ENCODE measurements at regions not wholly inside any gene's neighbourhood (a gene's known extent, or its start where the extent isn't known, plus 50 kb on each side); places are given as distances from the start of the nearest gene placed in this dataset.

DNA sequence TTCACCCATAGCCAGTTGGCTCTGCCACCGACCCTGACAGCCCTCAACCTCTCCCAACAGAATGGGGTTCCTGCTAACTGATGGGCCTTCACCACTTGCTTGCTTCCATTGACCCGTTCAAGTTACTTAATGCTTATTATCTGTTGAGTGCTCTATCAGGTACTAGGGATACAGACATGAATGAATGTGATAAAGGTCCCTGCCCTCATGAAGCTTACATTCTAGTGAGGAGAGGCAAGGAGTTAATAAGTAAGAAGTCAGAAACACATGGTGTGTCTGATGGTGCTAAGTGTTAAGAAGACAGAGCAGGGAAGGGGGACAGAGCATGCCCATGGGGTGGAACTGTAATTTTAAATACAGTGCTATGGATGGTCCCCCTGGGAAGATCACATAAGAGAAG lies 107.5 kb upstream of the JUN start:
- DNase-seq (ENCODE audit: low read depth), result no peak

DNA sequence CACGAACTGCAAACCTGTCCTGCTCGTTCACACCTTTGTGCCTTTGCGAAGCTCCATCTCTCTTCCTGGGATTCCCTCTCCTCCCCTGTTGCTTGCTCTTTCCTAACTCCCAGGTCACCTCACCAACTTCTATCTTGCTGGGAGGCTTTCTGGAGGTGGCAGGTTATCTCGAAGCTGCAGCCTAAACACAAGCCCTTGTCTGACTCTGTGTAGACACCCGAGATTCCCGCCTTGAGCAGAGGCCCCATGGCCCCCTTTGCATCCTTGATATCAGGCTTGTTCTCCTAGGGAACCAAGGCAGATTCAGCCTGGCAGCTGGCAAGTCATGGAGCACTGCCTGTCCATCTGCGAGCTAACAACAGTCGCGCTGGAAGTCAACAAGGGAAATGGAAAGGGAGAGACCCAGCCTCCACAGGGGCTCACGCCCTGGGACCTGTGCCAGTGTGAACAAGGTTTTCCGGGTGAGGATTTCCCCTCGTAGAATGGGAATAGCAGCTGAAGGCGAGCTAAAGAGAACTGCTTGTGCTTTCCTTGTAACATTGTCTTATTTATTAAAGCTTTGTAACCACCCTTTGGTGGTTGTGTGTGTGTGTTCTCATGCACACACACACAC lies 109.5 kb upstream of the JUN start:
- DNase-seq (ENCODE audit: low read depth), result no peak

DNA sequence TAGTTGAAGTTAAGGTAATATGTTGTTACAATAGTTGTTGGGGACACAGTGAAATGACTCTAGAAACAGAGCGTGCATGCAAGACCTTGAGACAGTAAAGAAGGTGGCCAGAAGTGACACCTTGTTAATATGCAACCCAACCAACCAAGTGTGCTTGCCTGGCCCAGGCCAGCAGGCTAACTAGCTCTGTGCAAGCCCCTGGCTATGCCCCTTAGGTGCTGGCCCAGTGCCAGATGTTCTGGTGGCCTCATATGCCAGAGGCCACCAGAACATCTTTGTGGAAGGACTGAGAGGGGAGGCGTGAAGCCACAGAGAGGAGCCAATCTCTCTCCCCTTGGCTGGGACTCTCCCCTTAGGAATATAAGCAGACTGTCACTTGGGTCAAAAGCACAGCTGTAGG lies 111.2 kb upstream of the JUN start:
- DNase-seq (ENCODE audit: low read depth), result no peak

DNA sequence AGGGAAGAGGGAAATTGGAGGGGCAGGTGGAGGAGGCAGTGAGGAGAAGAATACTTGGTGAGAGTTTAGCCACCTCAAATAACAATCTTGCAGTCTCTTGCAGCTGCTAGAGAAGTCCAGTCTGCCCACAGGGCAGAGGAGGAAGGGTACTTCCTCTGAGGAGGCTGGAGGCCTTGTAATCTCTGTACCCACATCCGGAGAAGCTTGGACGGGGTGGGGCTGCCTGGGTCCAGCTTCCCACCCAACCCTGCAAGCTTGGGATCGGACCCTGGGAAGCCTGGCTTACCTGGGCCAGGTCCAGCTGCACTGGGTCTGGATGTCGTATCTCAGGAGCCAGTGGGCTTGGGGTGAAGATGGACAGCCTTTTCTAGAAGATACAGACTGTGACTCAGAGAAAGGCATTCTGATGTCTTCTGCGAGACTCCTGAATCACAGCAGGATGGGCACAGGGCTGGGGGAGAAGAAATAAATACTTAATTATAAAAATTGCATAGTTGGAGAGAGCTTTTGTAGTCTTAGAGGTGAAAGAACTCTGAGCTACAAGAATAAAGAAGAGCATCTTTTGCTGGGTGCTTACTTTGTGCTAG lies 111.8 kb upstream of the JUN start:
- DNase-seq (ENCODE audit: low read depth), result no peak

DNA sequence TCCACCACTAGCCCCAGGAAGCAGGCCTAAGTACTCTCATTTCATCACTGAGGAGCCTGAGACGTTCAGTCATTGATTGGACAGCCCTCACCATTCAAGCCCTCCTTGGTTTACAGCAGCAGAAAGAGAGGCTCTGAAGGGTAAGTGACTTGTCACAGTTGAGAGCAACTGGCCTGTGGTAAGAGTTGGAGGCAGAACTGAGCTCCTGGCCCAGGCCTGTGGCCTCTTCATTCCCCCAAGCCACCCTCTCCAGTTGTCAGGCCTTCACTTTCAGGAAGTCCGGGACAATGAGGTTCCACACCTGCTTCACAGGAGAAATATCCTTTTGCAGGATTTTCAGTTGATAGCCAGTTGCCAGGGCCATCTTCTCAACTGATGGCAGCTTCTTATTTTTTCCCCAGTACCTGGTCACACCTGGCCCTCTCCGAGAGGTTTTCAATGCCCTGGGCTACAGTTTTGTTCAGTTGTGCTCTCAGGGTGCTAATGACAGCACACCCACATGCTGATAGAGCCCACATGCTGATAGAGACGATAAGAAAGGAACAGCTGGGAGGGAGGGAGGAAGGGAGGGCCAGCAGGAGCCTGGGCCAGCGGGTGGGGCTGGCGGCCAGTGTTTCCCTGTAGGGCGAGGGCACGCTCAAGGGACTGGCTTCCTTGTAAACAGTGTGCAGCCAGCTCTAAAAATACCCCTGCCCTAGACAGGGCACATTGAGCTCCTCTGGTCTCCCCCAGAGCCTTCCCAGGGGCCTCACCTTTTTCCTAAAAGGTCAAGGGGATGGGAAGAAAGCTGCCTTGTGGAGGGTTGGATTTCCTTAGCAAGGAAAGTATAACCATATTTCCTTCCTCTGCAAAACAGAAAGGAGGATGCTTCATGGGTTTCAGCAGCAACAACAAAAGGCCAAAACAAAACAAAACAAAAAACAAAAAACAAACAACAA lies 112.7 kb upstream of the JUN start:
- no peak for DNase-seq (ENCODE audit: low read depth)

DNA sequence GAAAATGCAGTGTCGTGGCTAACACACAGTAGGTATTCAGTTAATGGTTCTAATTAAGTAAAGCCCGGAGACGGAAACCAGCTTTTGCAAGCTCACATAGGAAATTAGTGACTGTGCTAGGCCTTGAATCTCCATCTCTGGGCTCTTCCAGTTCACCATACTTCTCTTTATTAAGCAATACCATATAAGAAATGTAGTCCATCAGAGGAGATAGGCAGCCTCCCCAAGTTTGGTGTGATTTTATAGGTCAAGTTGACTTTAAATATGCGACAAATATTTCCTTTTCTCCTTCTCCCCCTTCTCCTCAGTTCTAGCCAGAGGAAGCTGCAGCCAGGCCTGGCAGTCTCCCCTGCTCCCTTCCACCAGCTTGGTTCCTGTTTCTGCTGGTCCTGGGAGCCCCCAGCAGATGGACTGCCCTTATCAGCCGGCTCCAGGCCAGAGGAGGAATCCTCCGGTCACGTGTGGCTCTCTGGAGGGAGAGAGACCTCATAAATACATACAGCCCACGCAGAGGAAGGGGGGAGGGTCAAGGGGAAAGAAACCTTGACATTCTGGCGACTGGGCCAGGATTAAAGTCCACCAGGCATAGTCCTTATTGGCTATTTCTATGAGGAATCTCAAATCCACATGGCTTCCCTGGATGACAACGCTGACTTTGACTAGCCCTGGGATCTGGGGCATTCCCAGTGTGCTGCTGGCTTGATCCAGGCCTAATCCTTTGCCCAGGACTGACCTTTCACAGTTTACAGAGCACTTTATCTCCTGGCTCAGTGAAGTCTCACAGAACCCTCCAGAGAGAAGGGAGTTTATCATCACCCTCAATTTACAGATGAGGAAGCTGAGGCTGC lies 115.1 kb upstream of the JUN start:
- no peak for DNase-seq (ENCODE audit: low read depth)

DNA sequence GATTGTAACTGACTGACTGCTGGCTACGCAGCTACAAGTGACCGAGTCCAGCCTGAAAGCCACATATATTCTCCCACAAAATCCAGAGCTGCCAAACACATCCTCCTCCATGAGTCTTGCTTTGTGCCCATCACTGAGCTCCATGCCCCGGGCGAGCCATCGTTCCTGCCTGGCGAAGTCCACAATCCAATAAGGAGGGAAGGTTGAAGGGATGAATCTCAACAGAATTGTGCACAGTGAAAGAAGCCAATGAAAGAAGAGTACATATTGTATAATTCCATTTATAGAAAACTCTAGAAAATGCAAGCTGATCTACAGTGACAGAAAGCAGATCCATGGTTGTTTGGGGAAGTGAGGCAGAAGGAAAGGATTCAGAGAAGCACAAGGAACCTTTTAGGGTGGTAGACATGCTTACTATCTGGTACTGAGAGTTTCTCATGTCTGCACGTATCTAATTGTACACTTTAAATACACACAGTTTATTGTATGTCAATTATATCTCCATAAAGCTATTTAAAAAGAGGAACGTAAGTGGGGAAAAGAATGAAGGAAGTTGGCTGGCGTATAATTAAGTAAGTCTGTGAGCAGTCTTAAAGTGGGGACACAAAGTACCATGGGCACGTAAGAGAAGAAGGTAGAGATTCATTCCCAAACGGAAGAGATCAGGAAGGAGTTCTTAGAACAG lies 115.9 kb upstream of the JUN start:
- no peak for DNase-seq (ENCODE audit: low read depth)

DNA sequence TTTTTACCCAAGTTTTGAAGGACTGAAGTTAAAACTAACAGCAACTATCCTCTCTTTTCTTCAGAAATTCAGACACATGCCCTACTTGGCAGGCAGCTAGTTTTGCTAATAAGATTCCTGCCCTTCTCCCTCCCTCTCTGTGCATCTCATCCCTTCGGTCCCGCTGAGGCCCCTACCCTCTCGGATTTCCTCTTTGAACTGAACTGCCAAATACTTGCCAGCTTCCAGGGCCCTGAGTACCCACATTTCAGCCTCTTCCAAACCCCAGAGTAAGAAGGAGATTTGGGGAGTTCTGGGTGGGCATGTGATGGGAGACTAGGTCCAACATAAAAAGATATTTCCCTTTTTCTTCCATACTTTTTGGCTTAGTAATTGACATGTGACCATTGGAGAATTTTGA lies 116.5 kb upstream of the JUN start:
- no peak for DNase-seq (ENCODE audit: low read depth)

DNA sequence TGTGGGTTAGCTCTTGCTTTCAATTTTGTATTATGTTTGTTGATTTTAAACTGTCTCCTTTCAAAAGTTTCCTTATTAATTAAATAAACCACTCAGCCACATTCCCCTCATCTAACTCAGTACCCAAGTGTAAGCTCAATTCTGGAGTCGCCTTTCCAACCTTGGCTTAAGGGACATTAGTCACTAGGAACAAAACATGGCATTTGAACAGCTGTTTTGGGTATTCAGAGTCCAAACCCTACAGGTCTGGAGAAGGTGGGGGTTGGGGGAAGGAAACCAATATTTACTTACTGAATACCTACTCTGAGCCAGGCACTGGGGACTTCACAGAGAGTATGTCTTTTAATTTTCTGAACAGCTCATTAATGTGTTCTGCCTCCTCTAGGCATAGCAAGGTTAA lies 117.2 kb upstream of the JUN start:
- DNase-seq (ENCODE audit: low read depth), result no peak

DNA sequence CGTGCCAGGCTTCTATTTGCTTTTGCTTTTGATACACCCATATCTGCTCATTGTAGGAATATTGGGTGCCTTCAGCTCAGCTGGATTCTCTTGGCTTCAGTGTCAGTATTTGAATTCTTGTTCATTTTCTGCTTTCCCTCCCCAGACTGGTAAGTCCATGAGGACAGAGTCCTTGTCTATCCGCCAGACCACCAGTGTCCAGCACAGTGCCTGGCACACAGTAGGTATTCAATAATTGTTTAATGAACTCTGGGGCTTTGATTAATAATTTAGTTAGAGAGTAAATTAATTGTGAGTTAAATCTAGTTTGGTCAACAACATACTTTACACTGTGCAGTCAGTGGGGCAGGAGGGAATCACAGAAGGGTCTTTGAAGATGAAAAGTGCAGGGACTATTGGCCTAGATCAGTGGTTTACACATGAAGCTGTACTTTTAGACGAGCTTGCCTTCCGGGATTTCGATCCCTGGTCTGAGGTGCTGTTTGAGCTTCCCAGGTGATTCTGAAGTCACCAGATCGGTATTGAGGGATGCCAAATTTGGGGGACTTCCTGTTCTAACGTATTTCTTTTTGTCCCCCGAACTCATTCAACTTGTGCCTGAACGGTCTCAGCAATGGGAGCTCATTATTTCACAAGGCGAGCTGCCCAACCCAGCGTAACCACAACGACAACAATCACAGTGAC lies 119.1 kb upstream of the JUN start:
- no peak for DNase-seq (ENCODE audit: low read depth)

DNA sequence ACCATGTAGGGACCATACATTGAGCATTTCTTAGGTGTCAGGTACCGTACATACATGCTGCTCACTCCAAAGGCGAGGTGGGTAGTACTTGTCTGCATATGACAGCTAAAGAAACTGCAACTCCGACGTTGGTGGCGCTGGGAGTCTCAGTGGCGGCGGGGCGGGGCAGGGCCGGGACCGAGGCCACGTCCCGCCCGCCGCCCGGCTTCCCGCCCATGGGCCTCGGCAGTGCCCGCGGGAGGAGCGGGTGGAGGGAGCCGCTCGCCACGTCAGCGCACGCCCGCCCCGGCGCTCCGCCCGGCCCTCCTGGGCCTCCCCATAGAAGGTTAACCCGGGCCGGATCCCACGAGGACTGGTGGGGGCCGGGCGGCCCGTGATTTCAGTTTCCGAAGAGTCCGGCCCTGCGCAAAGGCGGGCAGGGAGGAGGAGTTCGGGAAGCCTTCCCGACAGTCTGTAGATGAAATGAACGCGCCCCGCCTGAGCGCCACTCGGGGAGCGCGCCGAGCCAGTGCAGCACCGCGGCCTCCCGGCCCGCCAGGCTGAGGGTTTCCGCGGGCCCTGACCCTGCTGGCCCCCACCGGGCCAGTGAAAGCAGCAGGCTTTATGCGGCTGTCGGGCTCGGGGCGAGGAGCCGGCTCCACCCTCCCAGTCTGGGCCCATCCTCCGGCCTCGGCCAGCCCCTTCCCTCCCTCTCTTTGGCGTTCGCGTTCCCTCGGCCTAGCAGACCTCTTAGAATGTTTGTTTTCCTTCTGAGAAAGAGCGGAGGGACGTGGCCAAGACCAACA lies 119.9 kb upstream of the JUN start:
- peak; percentile 59 for DNase-seq (ENCODE audit: low read depth)

DNA sequence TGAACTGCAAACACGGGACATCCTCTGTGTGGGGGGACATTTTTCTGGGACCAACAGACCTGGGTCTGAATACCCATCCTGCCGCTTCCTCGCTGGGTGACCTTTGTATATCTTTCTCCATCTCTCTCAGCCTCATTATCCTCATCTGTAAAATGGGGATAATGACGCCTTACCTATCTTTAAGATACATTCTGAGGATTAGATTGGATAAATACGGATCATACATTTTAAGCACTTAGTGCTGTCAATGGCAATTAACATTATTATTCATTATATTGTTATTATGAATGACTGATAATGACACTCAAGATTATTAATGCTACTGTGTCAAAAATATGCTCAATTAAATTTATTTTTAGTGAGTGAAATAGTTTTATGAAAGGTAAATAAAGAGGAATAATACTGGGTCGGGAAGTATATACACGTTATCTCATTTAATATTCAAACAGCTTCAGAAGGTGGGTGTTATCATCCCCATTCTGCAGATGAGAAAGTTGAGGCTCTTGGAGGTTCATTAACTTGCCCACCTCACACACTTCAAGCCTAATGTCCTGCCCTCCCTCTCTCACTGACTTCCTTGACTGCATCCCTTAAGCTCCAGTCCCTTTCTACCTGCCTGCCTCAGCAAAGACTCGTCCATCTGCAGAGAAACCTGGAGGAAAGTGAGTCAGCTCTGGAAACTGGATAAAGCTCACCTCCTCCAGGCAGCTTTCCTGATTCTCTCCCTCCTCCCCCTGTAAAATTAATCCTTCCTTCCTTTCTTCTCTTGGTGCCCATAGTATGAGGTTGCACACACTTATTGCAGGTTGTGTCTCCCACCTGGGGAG lies 120.7 kb upstream of the JUN start:
- no peak for DNase-seq (ENCODE audit: low read depth)

DNA sequence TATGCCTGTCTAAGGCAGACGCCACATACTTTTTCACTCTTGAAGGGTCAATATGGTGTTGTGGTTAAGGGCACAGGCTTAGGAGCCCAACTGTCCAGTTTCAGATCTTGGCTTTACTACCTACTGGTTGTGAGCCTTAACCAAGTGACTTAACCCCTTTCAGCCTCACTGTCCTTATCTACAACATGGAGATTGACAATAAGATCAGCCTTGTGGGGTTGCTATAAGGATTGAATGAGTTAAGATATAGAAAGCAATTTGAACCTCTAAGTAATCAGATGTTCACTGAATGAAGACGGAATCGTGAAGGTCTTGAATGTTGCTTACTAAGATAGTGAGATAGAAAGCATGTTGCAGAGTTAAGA lies 121.3 kb upstream of the JUN start:
- DNase-seq (ENCODE audit: low read depth), result no peak

DNA sequence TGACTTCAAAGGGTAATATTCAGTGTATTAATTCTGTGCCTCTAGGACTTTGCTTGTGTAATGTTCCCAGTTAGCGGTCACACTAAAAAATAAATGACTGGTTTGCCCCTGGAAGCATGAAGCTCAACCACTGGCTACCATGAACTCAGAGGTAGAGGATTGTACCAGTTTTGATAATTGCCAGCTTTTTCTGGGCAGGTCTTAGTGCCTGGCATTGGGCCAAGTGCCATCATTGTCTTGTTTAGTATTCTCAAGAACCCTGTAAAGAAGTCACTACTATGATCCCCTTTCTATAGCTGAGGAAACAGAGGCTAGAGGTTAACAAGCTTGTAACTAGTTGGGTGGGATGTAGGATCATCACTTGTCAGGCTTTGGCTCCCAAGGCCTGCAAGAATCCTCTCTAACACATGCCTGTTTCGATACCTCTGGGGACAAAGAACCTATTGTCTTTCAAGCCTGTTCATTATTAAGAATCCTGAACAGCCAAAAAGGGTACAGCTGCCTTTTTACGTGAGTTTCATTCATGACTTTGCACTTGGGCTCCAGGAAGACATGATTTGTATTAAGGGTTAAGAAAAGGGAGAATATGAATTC lies 121.9 kb upstream of the JUN start:
- DNase-seq (ENCODE audit: low read depth), result no peak

DNA sequence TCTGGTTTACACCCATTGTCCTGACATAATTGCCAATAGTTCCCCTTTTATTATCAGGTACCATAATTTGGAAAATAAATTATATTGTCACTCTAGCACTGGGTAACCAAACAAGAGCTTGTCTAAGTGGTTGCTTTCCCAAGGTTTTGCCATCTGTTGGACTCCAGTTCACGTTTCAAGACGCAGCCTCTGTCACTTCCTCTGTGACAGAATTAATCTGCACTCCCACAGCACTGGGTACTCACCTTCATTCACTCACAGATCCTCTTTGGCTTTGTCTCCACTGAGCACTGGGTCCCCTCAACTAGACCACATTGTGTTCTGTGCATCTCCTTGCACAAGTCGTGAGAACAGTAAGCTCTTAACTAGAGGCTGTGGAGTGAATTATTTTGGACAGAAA lies 123.6 kb upstream of the JUN start:
- DNase-seq (ENCODE audit: low read depth), result no peak

DNA sequence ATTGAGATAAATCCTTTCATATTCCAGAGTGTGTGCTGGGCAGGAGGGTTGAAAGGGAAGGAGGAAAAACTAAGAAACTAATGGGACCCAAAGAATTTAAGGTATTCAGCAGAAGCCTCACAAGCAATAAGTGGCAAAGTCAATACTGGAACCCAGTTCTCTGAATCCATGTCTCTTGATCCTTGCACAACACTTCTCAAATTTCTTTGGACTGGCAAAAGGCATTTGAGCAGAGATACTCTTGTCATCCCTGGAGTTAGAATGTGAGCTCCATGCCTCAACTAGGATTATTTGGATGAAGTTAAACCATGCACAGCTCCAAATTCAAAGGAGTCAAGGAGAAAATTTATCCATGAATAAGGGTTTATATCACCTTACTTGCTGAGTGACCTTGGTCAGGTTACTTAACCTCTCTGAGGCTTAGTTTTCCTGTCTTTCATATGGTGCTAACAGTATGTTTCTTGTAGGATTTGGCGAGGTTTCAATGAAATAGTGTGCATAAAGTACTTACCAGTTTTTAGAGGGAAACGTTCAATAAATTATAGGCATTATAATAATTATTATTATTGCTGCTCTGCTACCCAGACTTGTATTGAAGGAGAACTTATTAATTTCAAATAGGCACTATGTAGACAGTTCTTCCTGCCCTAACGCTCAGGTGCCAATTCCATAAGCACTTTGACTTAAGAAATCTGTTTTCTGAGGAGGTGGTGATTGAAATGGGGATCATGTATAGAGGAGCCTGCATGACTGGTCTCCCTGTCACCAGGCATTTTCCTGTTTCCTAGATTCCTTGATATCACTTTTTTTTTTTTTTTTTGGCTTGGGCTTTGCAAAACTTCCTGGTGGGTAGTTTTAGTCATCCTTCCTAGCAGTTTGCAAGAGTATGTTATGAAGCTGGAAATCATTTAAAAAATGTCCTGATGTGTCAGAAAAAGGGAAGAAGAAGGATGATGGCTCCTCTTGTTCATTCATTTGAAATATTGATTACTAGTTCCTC lies 125.0 kb upstream of the JUN start:
- no peak for DNase-seq (ENCODE audit: low read depth)

DNA sequence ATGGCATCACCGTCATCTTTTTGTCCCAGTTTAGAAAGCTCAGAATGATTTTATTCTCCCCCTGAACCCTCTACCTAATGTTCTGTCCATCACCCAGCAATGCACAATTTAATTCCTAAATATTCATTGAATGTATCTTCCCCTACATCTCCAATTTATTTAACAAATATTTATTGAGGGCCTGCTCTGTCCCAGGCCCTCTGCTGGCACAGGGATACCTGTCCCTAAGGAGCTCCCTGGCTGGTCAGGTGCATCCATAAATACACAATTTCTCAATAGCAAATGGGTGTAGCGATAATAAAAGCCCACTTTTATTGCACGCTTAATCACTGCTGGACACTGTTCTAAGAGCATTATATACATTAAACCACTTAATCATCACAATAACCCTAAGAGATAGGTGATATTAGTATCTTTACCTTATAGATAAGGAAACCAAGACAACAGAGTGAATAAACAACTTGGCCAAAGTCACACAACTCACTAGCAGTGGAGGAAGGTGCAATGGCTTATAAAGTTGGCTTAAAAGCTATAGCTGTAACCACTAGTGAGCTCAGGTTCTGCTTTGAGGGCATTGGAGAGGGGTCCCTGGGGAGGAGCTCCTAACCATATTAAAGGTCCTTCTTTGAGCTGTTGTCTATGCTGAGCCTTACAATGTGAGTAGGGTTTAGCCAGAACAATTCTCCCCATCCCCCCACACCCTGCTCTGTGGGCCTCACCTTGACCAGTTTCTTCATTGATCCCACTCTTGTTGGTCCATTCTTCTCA lies 126.3 kb upstream of the JUN start:
- no peak for DNase-seq (ENCODE audit: low read depth)

All from stimulated activated CD8-positive, alpha-beta memory T cell treated with anti-CD3 and anti-CD28 coated beads, Interleukin-7, amount 100 ng/mL, for 24 hours (primary cell).